ENCODE measurements at regions not wholly inside any gene's neighbourhood (a gene's known extent, or its start where the extent isn't known, plus 50 kb on each side); places are given as distances from the start of the nearest gene placed in this dataset.
A peak's percentile ranks its signal among the peaks of the same experiment; 100 is the strongest.
"Not testable (repeated sequence)": the region's sequence is repeated elsewhere in the genome, so short reads cannot be mapped to it uniquely, and the experiment has no call there.

- ATAC-seq (no peak), DNase-seq (no peak)
- intact Hi-C loops (cut with DNase I, micrococcal nuclease): no loop called here
These were observed 462.7 kb upstream of the RPS6KA3 start for GRCh38 chrX:20729416-20729815.

GRCh38 chrX:20727447-20727846 lies 460.7 kb upstream of the RPS6KA3 start:
- intact Hi-C loops (cut with DNase I, micrococcal nuclease): no loop called here
- ATAC-seq (no peak), DNase-seq (no peak)

GRCh38 chrX:20720954-20721626 lies 454.4 kb upstream of the RPS6KA3 start:
- intact Hi-C loops (cut with DNase I, micrococcal nuclease): no loop called here
- no peak for ATAC-seq
- no peak for DNase-seq

GRCh38 chrX:20718592-20719380 lies 452.1 kb upstream of the RPS6KA3 start:
- ATAC-seq: peak; percentile 51
- no peak for DNase-seq
- intact Hi-C loops (cut with DNase I, micrococcal nuclease): no loop called here

DNA sequence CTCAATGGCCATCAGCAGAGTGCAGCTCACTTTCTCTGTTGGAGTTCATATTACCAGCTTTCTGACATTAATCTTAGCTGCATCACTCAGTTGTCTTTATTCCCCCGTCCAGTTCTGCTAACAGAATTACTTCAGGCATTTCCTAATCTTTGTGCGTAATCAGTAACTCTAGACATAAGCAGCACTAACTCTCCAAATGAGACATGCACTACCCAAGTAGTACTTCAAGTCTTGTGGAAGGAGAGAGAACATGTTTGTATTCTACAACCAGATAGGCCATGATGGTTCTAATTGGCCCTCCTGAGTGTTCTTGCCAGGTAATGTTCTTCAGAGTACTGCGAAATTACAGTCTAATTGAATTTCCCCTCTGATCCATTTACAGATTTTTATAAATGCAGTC lies 448.5 kb upstream of the RPS6KA3 start:
- no peak for ATAC-seq
- intact Hi-C loops (cut with DNase I, micrococcal nuclease): no loop called here
- DNase-seq: no peak

DNA sequence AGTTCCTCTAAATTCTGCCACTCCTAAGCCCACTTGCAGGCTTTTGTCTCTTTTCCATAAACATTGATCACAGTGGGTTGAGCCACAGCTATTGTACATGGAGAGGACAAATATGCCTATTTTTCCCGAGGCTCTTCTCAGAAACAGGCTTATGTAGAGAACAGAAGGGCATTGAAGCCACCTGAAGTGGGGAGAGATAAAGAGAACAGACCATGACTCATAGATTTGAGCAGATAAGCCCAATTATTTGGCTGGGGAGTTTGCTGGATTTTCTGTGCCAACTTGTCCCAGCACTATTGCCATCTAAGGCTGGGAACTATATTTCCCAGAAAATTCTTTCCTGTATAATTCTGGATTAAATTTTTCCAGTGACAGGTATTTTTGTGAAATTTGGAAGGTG lies 446.1 kb upstream of the RPS6KA3 start:
- DNase-seq (no peak), ATAC-seq (no peak)
- intact Hi-C loops (cut with DNase I, micrococcal nuclease): no loop called here

GRCh38 chrX:20711366-20711765 lies 444.7 kb upstream of the RPS6KA3 start:
- no peak for DNase-seq
- intact Hi-C loops (cut with DNase I, micrococcal nuclease): no loop called here
- no peak for ATAC-seq

DNA sequence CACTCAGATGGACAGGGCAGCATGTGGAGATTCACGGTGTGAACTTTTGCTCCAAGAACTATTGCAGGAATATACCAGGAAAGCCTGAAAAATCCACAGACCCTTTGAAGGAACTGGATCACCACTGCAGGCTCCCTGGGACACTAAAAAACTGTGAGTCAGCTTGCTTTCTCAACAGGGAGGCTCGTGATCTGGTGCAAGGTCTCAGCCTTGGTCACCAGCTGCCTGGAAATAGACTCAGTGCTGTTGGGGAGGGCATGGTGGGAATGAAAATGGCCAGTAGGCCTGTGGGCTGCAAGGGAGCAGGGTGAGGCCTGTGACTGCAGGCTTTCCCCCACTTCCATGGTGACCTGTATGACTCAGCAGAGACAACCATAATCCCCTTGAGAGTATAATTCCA lies 426.4 kb upstream of the RPS6KA3 start:
- DNase-seq (no peak), ATAC-seq (no peak)
- intact Hi-C loops (cut with DNase I, micrococcal nuclease): no loop called here

- ATAC-seq (no peak), DNase-seq (no peak)
- intact Hi-C loops (cut with DNase I, micrococcal nuclease): no loop called here
These were observed 419.5 kb upstream of the RPS6KA3 start for GRCh38 chrX:20686256-20686655.

GRCh38 chrX:20685652-20686051 lies 418.9 kb upstream of the RPS6KA3 start:
- ATAC-seq: no peak
- intact Hi-C loops (cut with DNase I, micrococcal nuclease): no loop called here
- DNase-seq: no peak

DNA sequence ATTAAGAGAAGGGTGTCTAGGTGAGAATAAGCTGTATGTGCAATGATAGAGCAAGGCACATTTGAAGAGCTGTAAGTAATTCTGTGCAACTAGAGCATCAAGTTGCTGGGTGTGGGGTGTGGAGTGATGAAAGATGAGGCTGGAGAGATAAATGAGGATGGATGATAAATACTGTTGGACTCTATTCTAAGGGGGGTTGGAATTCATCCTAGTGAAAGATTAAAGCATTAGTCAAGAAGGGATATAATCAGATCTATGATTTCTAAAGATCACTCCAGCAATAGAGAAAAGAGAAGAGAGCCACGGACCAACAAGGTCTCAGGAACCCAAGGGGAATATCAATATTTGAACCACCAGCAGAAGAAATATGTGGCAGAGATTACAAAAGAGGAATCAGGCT lies 415.0 kb upstream of the RPS6KA3 start:
- no peak for ATAC-seq
- no peak for DNase-seq
- intact Hi-C loops (cut with DNase I, micrococcal nuclease): no loop called here

- DNase-seq (no peak), ATAC-seq (no peak)
- intact Hi-C loops (cut with DNase I, micrococcal nuclease): no loop called here
These were observed 414.3 kb upstream of the RPS6KA3 start for GRCh38 chrX:20680998-20681397.

DNA sequence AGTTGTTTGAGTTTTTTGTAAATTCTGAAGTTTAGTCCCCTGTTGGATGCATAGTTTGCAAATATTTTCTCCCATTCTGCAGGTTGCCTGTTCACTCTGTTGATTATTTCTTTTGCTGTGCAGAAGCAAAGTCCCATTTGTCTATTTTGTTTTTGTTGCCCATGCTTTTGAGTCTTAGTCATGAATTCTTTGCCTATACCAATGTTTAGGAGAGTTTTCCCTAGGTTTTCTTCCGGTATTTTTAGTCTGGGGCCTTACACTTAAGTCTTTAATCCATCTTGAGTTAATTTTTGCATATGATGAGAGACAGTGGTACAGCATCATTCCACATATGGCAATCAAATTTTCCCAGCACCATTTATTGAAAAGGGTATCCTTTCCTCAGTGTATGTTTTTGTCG lies 405.8 kb upstream of the RPS6KA3 start:
- ATAC-seq: no peak
- intact Hi-C loops (cut with DNase I, micrococcal nuclease): no loop called here
- no peak for DNase-seq

GRCh38 chrX:20671746-20672145 lies 405.0 kb upstream of the RPS6KA3 start:
- ATAC-seq; intact Hi-C loops (cut with DNase I, micrococcal nuclease): not testable (repeated sequence)

GRCh38 chrX:20670611-20671010 lies 403.9 kb upstream of the RPS6KA3 start:
- intact Hi-C loops (cut with DNase I, micrococcal nuclease): no loop called here
- DNase-seq (no peak), ATAC-seq (no peak)

More at GRCh38 chrX:20671746-20672145, 405.0 kb upstream of the RPS6KA3 start:
- DNase-seq: not testable (repeated sequence)

- no peak for ATAC-seq
- intact Hi-C loops (cut with DNase I, micrococcal nuclease): no loop called here
These were observed 401.8 kb upstream of the RPS6KA3 start for GRCh38 chrX:20668550-20668949.

GRCh38 chrX:20666331-20666730 lies 399.6 kb upstream of the RPS6KA3 start:
- intact Hi-C loops (cut with DNase I, micrococcal nuclease): no loop called here
- ATAC-seq (no peak), DNase-seq (no peak)

More at GRCh38 chrX:20668550-20668949, 401.8 kb upstream of the RPS6KA3 start:
- DNase-seq: no peak

DNA sequence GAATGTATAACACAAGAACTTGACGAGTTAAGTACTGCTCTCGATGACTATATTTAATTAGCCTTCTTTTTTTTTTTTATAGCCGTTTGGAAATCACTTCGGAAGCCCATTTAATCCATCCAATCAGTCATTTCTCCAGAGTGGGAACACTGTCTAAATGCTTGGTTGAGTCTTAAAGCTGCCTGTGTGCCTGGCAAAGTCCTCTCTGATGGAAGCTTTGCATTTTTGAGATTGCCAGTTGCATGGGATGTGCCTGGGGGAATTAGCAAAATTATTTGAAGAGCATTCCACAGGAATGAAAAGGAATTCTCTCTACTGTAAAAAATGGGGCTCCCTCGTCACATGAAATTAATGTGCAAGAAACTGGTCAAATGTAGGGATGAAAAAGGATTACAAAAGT lies 398.8 kb upstream of the RPS6KA3 start:
- no peak for ATAC-seq
- intact Hi-C loops (cut with DNase I, micrococcal nuclease): no loop called here

DNA sequence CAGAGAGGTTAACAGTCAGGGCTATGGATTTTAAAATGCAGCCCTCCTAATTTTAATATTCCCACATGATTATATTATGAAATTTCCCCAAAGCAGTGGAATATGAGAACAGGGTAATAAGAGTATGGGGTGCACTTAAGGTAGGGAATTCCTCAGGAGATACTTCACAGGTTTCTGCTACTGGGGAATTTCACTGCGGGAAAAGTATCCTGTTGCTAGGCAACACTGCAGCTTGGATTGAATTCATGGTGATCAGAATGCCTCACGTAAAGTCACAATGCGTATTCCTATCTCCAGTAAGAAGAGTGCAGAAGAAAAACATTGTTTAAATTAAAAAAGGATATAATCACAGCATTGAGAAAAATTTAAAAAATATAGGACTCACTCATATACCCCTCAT lies 398.1 kb upstream of the RPS6KA3 start:
- DNase-seq: no peak
- no peak for ATAC-seq
- intact Hi-C loops (cut with DNase I, micrococcal nuclease): no loop called here

More for the DNA sequence above, 398.8 kb upstream of the RPS6KA3 start:
- no peak for DNase-seq

- intact Hi-C loops (cut with DNase I, micrococcal nuclease): no loop called here
- DNase-seq (no peak), ATAC-seq (no peak)
These were observed 397.4 kb upstream of the RPS6KA3 start for GRCh38 chrX:20664131-20664530.

- no peak for ATAC-seq
- intact Hi-C loops (cut with DNase I, micrococcal nuclease): no loop called here
- DNase-seq: no peak
These were observed 396.6 kb upstream of the RPS6KA3 start for GRCh38 chrX:20663336-20663735.
